ENCODE measurements at regions not wholly inside any gene's neighbourhood (a gene's known extent, or its start where the extent isn't known, plus 50 kb on each side); places are given as distances from the start of the nearest gene placed in this dataset.
"Not testable (repeated sequence)": the region's sequence is repeated elsewhere in the genome, so short reads cannot be mapped to it uniquely, and the experiment has no call there.

GRCh38 chr2:211144974-211145665, 588.7 kb downstream of the CPS1 start:
- DNase-seq = no peak

GRCh38 chr2:211149731-211150130, 593.3 kb downstream of the CPS1 start:
- no peak for DNase-seq

- no peak for DNase-seq
Observed at GRCh38 chr2:211157211-211157610, 600.8 kb downstream of the CPS1 start.

- peak; percentile 2 to 30 for DNase-seq
Observed at GRCh38 chr2:211157856-211158463, 601.6 kb downstream of the CPS1 start.

GRCh38 chr2:211159972-211160371, 603.6 kb downstream of the CPS1 start:
- no peak for DNase-seq

GRCh38 chr2:211161236-211161635, 604.8 kb downstream of the CPS1 start:
- DNase-seq = no peak

GRCh38 chr2:211162911-211163310, 606.5 kb downstream of the CPS1 start:
- DNase-seq = no peak

- no peak for DNase-seq
Observed at GRCh38 chr2:211170843-211171242, 614.4 kb downstream of the CPS1 start.

- DNase-seq = no peak
Observed at GRCh38 chr2:211174021-211174420, 617.6 kb downstream of the CPS1 start.

GRCh38 chr2:211174631-211175030, 618.2 kb downstream of the CPS1 start:
- no peak for DNase-seq

GRCh38 chr2:211175956-211176355, 619.6 kb downstream of the CPS1 start:
- no peak for DNase-seq

GRCh38 chr2:211176514-211177141, 620.2 kb downstream of the CPS1 start:
- DNase-seq = no peak

- DNase-seq = no peak
Observed at GRCh38 chr2:211181626-211182025, 625.2 kb downstream of the CPS1 start.

GRCh38 chr2:211187602-211188001, 631.2 kb downstream of the CPS1 start:
- DNase-seq = no peak

- no peak for DNase-seq
Observed at GRCh38 chr2:211203986-211204385, 647.6 kb downstream of the CPS1 start.

- no peak for DNase-seq
Observed at GRCh38 chr2:211204456-211204855, 648.1 kb downstream of the CPS1 start.

- DNase-seq = no peak
Observed at GRCh38 chr2:211204902-211205301, 648.5 kb downstream of the CPS1 start.

- no peak for DNase-seq
Observed at GRCh38 chr2:211205358-211205757, 649.0 kb downstream of the CPS1 start.

GRCh38 chr2:211205836-211206235, 649.4 kb downstream of the CPS1 start:
- no peak for DNase-seq

- DNase-seq = no peak
Observed at GRCh38 chr2:211216221-211216620, 659.8 kb downstream of the CPS1 start.

GRCh38 chr2:211219548-211219947, 663.1 kb downstream of the CPS1 start:
- DNase-seq = not testable (repeated sequence)

- no peak for DNase-seq
Observed at GRCh38 chr2:211225784-211226183, 669.4 kb downstream of the CPS1 start.

- DNase-seq = no peak
Observed at GRCh38 chr2:211228559-211228958, 672.2 kb downstream of the CPS1 start.

- DNase-seq = no peak
Observed at GRCh38 chr2:211237586-211238275, 681.3 kb downstream of the CPS1 start.

Data from bone marrow (tissue), 2 donors.